ENCODE measurements at regions not wholly inside any gene's neighbourhood (a gene's known extent, or its start where the extent isn't known, plus 50 kb on each side); places are given as distances from the start of the nearest gene placed in this dataset.

GRCh38 chr15:29529043-29529442 is 259.4 kb upstream of the NSMCE3 start:
- in situ Hi-C loops (cut with HindIII; ENCODE audit: low sequenced_read_pairs): loop anchor here (25.0 kb wide), 2 partner anchors 92 to 292 kb away; no protein-coding TSS in a partner anchor
- TF ChIP-seq CTCF (IDR thresholded peaks at IDR 0.05; ENCODE audit: low read depth, low read length, missing control alignments): no peak
- no peak overlapping the region for H3K4me3 ChIP-seq (ENCODE audit: low read depth, low read length)
- no peak for DNase-seq (ENCODE audit: low read depth)

GRCh38 chr15:29528276-29528675 is 258.7 kb upstream of the NSMCE3 start:
- H3K4me3 ChIP-seq (ENCODE audit: low read depth, low read length): no peak overlapping the region
- no peak for DNase-seq (ENCODE audit: low read depth)
- no peak for TF ChIP-seq CTCF (IDR thresholded peaks at IDR 0.05; ENCODE audit: low read depth, low read length, missing control alignments)
- in situ Hi-C loops (cut with HindIII; ENCODE audit: low sequenced_read_pairs): loop anchor here (25.0 kb wide), 2 partner anchors 91 to 291 kb away; no protein-coding TSS in a partner anchor

- DNase-seq (ENCODE audit: low read depth): no peak
- TF ChIP-seq CTCF (IDR thresholded peaks at IDR 0.05; ENCODE audit: low read depth, low read length, missing control alignments): no peak
- in situ Hi-C loops (cut with HindIII; ENCODE audit: low sequenced_read_pairs): loop anchor here (25.0 kb wide), 2 partner anchors 90 to 290 kb away; no protein-coding TSS in a partner anchor
- H3K4me3 ChIP-seq (ENCODE audit: low read depth, low read length): no peak overlapping the region
Observed at GRCh38 chr15:29526802-29527201, 257.2 kb upstream of the NSMCE3 start.

- in situ Hi-C loops (cut with HindIII; ENCODE audit: low sequenced_read_pairs): no loop called here
- H3K4me3 ChIP-seq (ENCODE audit: low read depth, low read length): no peak overlapping the region
- TF ChIP-seq CTCF (IDR thresholded peaks at IDR 0.05; ENCODE audit: low read depth, low read length, missing control alignments): no peak
- DNase-seq (ENCODE audit: low read depth): no peak
Observed at GRCh38 chr15:29522373-29523276, 253.0 kb upstream of the NSMCE3 start.

- in situ Hi-C loops (cut with HindIII; ENCODE audit: low sequenced_read_pairs): no loop called here
- no peak overlapping the region for H3K4me3 ChIP-seq (ENCODE audit: low read depth, low read length)
- TF ChIP-seq CTCF (IDR thresholded peaks at IDR 0.05; ENCODE audit: low read depth, low read length, missing control alignments): no peak
- DNase-seq (ENCODE audit: low read depth): no peak
Observed at GRCh38 chr15:29518442-29518841, 248.8 kb upstream of the NSMCE3 start.

- H3K4me3 ChIP-seq (ENCODE audit: low read depth, low read length): no peak overlapping the region
- TF ChIP-seq CTCF (IDR thresholded peaks at IDR 0.05; ENCODE audit: low read depth, low read length, missing control alignments): no peak
- DNase-seq (ENCODE audit: low read depth): no peak
- in situ Hi-C loops (cut with HindIII; ENCODE audit: low sequenced_read_pairs): no loop called here
Observed at GRCh38 chr15:29517829-29518228, 248.2 kb upstream of the NSMCE3 start.
